Panc1 (cell line): ENCODE measurements at regions not wholly inside any gene's neighbourhood (a gene's known extent, or its start where the extent isn't known, plus 50 kb on each side); places are given as distances from the start of the nearest gene placed in this dataset.

ENCODE experiments used
- POLR2AphosphoS5 ChIP-seq: IDR thresholded peaks from 2 replicates; pipeline ENCODE4 v1.6.1; 2012; ENCODE audit warnings: mild to moderate bottlenecking, low read depth, low read length, moderate library complexity
- TCF7L2 ChIP-seq: IDR thresholded peaks from 2 replicates; pipeline ENCODE4 v1.6.1; 2011; ENCODE audit warnings: mild to moderate bottlenecking, low read depth, low read length, inconsistent platforms
- TF ChIP-seq, protein P1 (sequence below): fragments of 450-650 bp; IDR thresholded peaks from 2 replicates; pipeline ENCODE4 v1.5.1; 2017; ENCODE audit warnings: mild to moderate bottlenecking
- TF ChIP-seq, protein P2 (sequence below), 2 experiments: IDR thresholded peaks; 2 replicates each; pipeline ENCODE4 v1.6.1; 2011 to 2012; ENCODE audit warnings: low read depth in 2 of 2, control low read depth in 1 of 2, low read length in 1 of 2, mild to moderate bottlenecking in 1 of 2, moderate library complexity in 1 of 2; ENCODE audit not compliant: insufficient read depth in 1 of 2

DNA sequence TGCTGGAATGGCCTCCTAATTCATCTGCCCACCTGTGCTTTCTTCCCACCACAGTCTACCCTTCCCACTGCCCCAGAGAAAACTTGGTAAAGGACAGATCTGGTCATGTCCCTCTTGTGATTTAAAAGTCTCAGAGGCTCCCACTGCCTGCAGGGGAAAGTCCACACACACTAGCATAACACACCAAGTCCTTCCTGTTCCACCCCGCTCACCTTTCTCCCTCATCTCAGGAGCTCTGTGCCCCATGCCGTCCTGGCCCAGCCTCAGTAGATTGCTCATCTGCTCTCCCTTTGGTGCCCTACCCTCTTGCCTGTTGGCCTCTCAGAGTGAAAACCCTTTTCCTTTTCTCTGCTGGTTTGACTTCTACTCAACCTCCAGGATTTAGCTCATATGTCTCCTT is 111.4 kb upstream of the MAP3K1 start:
- TF ChIP-seq, protein P1, sequence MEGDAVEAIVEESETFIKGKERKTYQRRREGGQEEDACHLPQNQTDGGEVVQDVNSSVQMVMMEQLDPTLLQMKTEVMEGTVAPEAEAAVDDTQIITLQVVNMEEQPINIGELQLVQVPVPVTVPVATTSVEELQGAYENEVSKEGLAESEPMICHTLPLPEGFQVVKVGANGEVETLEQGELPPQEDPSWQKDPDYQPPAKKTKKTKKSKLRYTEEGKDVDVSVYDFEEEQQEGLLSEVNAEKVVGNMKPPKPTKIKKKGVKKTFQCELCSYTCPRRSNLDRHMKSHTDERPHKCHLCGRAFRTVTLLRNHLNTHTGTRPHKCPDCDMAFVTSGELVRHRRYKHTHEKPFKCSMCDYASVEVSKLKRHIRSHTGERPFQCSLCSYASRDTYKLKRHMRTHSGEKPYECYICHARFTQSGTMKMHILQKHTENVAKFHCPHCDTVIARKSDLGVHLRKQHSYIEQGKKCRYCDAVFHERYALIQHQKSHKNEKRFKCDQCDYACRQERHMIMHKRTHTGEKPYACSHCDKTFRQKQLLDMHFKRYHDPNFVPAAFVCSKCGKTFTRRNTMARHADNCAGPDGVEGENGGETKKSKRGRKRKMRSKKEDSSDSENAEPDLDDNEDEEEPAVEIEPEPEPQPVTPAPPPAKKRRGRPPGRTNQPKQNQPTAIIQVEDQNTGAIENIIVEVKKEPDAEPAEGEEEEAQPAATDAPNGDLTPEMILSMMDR: no peak
- TF ChIP-seq TCF7L2 (no peak), POLR2AphosphoS5 (no peak)
- TF ChIP-seq, protein P2, sequence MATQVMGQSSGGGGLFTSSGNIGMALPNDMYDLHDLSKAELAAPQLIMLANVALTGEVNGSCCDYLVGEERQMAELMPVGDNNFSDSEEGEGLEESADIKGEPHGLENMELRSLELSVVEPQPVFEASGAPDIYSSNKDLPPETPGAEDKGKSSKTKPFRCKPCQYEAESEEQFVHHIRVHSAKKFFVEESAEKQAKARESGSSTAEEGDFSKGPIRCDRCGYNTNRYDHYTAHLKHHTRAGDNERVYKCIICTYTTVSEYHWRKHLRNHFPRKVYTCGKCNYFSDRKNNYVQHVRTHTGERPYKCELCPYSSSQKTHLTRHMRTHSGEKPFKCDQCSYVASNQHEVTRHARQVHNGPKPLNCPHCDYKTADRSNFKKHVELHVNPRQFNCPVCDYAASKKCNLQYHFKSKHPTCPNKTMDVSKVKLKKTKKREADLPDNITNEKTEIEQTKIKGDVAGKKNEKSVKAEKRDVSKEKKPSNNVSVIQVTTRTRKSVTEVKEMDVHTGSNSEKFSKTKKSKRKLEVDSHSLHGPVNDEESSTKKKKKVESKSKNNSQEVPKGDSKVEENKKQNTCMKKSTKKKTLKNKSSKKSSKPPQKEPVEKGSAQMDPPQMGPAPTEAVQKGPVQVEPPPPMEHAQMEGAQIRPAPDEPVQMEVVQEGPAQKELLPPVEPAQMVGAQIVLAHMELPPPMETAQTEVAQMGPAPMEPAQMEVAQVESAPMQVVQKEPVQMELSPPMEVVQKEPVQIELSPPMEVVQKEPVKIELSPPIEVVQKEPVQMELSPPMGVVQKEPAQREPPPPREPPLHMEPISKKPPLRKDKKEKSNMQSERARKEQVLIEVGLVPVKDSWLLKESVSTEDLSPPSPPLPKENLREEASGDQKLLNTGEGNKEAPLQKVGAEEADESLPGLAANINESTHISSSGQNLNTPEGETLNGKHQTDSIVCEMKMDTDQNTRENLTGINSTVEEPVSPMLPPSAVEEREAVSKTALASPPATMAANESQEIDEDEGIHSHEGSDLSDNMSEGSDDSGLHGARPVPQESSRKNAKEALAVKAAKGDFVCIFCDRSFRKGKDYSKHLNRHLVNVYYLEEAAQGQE (IDR thresholded peaks at IDR 0.05; ENCODE audit: insufficient read depth in 1 of 2, low read depth in 2 of 2, low read length in 1 of 2): no peak
